ENCODE measurements at regions not wholly inside any gene's neighbourhood (a gene's known extent, or its start where the extent isn't known, plus 50 kb on each side); places are given as distances from the start of the nearest gene placed in this dataset.

- Mint-ChIP-seq H3K36me3 (no peaks in the 10 kb centered on the region), H3K4me3 (no peak overlapping the region), H3K4me1 (no peaks in the 10 kb centered on the region), H3K27ac (no peak overlapping the region), H3K27me3 (ENCODE audit: low read depth in 2 of 2) (no peaks in the 10 kb centered on the region), H3K9me3 (peaks cover 7 to 30% of the 10 kb centered on the region in 2 donors)
- Histone ChIP-seq H3K9me3 (ENCODE audit: control insufficient read depth, insufficient read depth, low read length) (no peaks in the 10 kb centered on the region), H3K4me1 (ENCODE audit: control insufficient read depth, insufficient read depth, low read length) (no peaks in the 10 kb centered on the region), H3K4me3 (ENCODE audit: low read length) (no peak overlapping the region), H3K27ac (ENCODE audit: low read length) (no peak overlapping the region), H3K27me3 (ENCODE audit: control insufficient read depth, insufficient read depth, low read length) (no peaks in the 10 kb centered on the region), H3K36me3 (ENCODE audit: control insufficient read depth, insufficient read depth, low read length) (no peaks in the 10 kb centered on the region)
- intact Hi-C loops (cut with micrococcal nuclease): no loop called here
- TF ChIP-seq CTCF (IDR thresholded peaks at IDR 0.05): no peak
- 83% methylated on average over 2 of the region's 2 CpGs for WGBS (ENCODE audit: insufficient coverage)
- no peak for DNase-seq
- ATAC-seq: no peak
Observed at GRCh38 chr11:91174193-91174592, 951.3 kb upstream of the CHORDC1 start.

GRCh38 chr11:91173701-91174100 is 950.9 kb upstream of the CHORDC1 start:
- H3K9me3 ChIP-seq (ENCODE audit: control insufficient read depth, insufficient read depth, low read length): no peaks in the 10 kb centered on the region
- intact Hi-C loops (cut with micrococcal nuclease): no loop called here
- no peaks in the 10 kb centered on the region for H3K36me3 ChIP-seq (ENCODE audit: control insufficient read depth, insufficient read depth, low read length)
- Mint-ChIP-seq H3K4me1 (no peaks in the 10 kb centered on the region), H3K27me3 (ENCODE audit: low read depth in 2 of 2) (no peaks in the 10 kb centered on the region), H3K9me3 (peaks cover 7 to 33% of the 10 kb centered on the region in 2 donors), H3K36me3 (no peaks in the 10 kb centered on the region), H3K27ac (no peak overlapping the region), H3K4me3 (no peak overlapping the region)
- no peak overlapping the region for H3K27ac ChIP-seq (ENCODE audit: low read length)
- DNase-seq (no peak), ATAC-seq (no peak)
- H3K27me3 ChIP-seq (ENCODE audit: control insufficient read depth, insufficient read depth, low read length): no peaks in the 10 kb centered on the region
- no peaks in the 10 kb centered on the region for H3K4me1 ChIP-seq (ENCODE audit: control insufficient read depth, insufficient read depth, low read length)
- no peak overlapping the region for H3K4me3 ChIP-seq (ENCODE audit: low read length)
- TF ChIP-seq CTCF (IDR thresholded peaks at IDR 0.05): no peak

GRCh38 chr11:91170711-91171110 is 947.9 kb upstream of the CHORDC1 start:
- Mint-ChIP-seq H3K36me3 (no peaks in the 10 kb centered on the region), H3K9me3 (peaks cover 5 to 20% of the 10 kb centered on the region in 2 donors), H3K27me3 (ENCODE audit: low read depth in 2 of 2) (no peaks in the 10 kb centered on the region), H3K27ac (no peak overlapping the region), H3K4me3 (no peak overlapping the region), H3K4me1 (no peaks in the 10 kb centered on the region)
- Histone ChIP-seq H3K4me3 (ENCODE audit: low read length) (no peak overlapping the region), H3K27ac (ENCODE audit: low read length) (no peak overlapping the region), H3K4me1 (ENCODE audit: control insufficient read depth, insufficient read depth, low read length) (no peaks in the 10 kb centered on the region), H3K9me3 (ENCODE audit: control insufficient read depth, insufficient read depth, low read length) (no peaks in the 10 kb centered on the region), H3K36me3 (ENCODE audit: control insufficient read depth, insufficient read depth, low read length) (no peaks in the 10 kb centered on the region), H3K27me3 (ENCODE audit: control insufficient read depth, insufficient read depth, low read length) (no peaks in the 10 kb centered on the region)
- no peak for TF ChIP-seq CTCF (IDR thresholded peaks at IDR 0.05)
- DNase-seq (no peak), ATAC-seq (no peak)
- intact Hi-C loops (cut with micrococcal nuclease): no loop called here

GRCh38 chr11:91164452-91164822 is 941.6 kb upstream of the CHORDC1 start:
- no peaks in the 10 kb centered on the region for H3K27me3 Mint-ChIP-seq (ENCODE audit: low read depth in 2 of 2)
- H3K4me3 Mint-ChIP-seq: no peak overlapping the region
- Histone ChIP-seq H3K27me3 (ENCODE audit: control insufficient read depth, insufficient read depth, low read length) (no peaks in the 10 kb centered on the region), H3K36me3 (ENCODE audit: control insufficient read depth, insufficient read depth, low read length) (no peaks in the 10 kb centered on the region), H3K4me1 (ENCODE audit: control insufficient read depth, insufficient read depth, low read length) (no peaks in the 10 kb centered on the region), H3K27ac (ENCODE audit: low read length) (no peak overlapping the region), H3K9me3 (ENCODE audit: control insufficient read depth, insufficient read depth, low read length) (no peaks in the 10 kb centered on the region), H3K4me3 (ENCODE audit: low read length) (no peak overlapping the region)
- H3K27ac Mint-ChIP-seq: no peak overlapping the region
- peaks cover 8 to 10% of the 10 kb centered on the region in 2 donors for H3K9me3 Mint-ChIP-seq
- intact Hi-C loops (cut with micrococcal nuclease): no loop called here
- H3K4me1 Mint-ChIP-seq: no peaks in the 10 kb centered on the region
- WGBS (ENCODE audit: insufficient coverage): 93% methylated on average over 3 of the region's 3 CpGs
- ATAC-seq (no peak), DNase-seq (no peak)
- no peaks in the 10 kb centered on the region for H3K36me3 Mint-ChIP-seq
- no peak for TF ChIP-seq CTCF (IDR thresholded peaks at IDR 0.05)

Measured in natural killer cell (primary cell).